ENCODE measurements at regions not wholly inside any gene's neighbourhood (a gene's known extent, or its start where the extent isn't known, plus 50 kb on each side); places are given as distances from the start of the nearest gene placed in this dataset.

DNA sequence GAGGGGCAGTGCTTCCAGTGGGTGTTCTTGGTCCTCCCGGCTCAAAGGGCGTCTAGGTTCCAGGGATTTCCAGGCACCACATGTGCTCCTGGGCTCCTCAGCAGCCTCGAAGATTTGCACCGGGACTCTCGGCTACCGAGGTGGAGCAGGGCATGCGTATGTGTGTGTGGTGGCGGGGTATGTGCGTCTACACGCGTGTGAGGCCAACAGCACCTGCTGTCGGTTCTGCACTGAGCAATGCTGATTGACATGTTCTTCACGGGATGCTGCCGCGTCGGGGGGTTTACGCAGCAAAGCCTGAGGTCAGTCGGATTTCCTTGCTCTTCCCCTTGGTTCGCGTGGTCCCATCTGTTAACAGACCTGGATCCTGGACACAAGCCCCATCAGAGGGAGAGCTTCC lies 119.8 kb downstream of the NDUFA10 start:
- Histone ChIP-seq H3K4me2 (ENCODE audit: insufficient read depth, low read length) (no peak overlapping the region), H3K4me1 (ENCODE audit: control insufficient read depth, extremely low read depth, insufficient read depth, low read length) (no peaks in the 10 kb centered on the region), H3K9me1 (replicated peaks; ENCODE audit: control insufficient read depth, extremely low read depth, insufficient read depth, low read length) (no peaks in the 10 kb centered on the region), H3K27ac (ENCODE audit: insufficient read depth, low read depth, low read length) (no peak overlapping the region), H4K20me1 (replicated peaks; ENCODE audit: control insufficient read depth, extremely low read depth, insufficient read depth, low read length) (no peaks in the 10 kb centered on the region), H3K79me2 (ENCODE audit: control insufficient read depth, insufficient read depth, low read length) (no peaks in the 10 kb centered on the region), H3K27me3 (ENCODE audit: control insufficient read depth in 2 of 2, insufficient read depth in 2 of 2, low read length in 2 of 2) (no peaks in the 10 kb centered on the region), H3K9me3 (replicated peaks; ENCODE audit: control insufficient read depth, insufficient read depth, low read length) (no peaks in the 10 kb centered on the region), H2AFZ (ENCODE audit: low read depth, low read length) (no peak overlapping the region), H3K4me3 (replicated peaks in 1 of 3; ENCODE audit: insufficient read depth in 1 of 3, low read depth in 1 of 3, low read length in 3 of 3) (no peak overlapping the region), H3K9ac (replicated peaks; ENCODE audit: extremely low read depth, insufficient read depth, low read length) (no peak overlapping the region), H3K36me3 (ENCODE audit: control insufficient read depth in 2 of 2, extremely low read depth in 1 of 2, insufficient read depth in 2 of 2, low read length in 2 of 2) (no peaks in the 10 kb centered on the region)
- ChIA-PET CTCF (no interaction called here), POLR2A (no interaction called here)
- no peak for DNase-seq (ENCODE audit: low read depth, low spot score)
- TF ChIP-seq POLR2A (IDR thresholded peaks at IDR 0.05; ENCODE audit: low read depth, low read length) (no peak), POLR2AphosphoS5 (IDR thresholded peaks at IDR 0.05; ENCODE audit: insufficient read depth, low read depth, low read length) (no peak), JUN (IDR thresholded peaks at IDR 0.05; ENCODE audit: borderline replicate concordance, insufficient read depth, insufficient read length, low read depth) (no peak), GATA2 (IDR thresholded peaks at IDR 0.05; ENCODE audit: insufficient read depth, insufficient read length, low read depth, low read length) (no peak), FOS (IDR thresholded peaks at IDR 0.05; ENCODE audit: borderline replicate concordance, insufficient read depth, low read length) (no peak), EZH2 (IDR thresholded peaks at IDR 0.05; ENCODE audit: borderline replicate concordance, low read depth, low read length, severe bottlenecking) (no peak), MYC (IDR thresholded peaks at IDR 0.05; ENCODE audit: low read depth, low read length) (no peak)
- TF ChIP-seq, protein P1, sequence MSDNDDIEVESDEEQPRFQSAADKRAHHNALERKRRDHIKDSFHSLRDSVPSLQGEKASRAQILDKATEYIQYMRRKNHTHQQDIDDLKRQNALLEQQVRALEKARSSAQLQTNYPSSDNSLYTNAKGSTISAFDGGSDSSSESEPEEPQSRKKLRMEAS (IDR thresholded peaks at IDR 0.05; ENCODE audit: insufficient read depth, insufficient read length): no peak
- TF ChIP-seq, protein P2, sequence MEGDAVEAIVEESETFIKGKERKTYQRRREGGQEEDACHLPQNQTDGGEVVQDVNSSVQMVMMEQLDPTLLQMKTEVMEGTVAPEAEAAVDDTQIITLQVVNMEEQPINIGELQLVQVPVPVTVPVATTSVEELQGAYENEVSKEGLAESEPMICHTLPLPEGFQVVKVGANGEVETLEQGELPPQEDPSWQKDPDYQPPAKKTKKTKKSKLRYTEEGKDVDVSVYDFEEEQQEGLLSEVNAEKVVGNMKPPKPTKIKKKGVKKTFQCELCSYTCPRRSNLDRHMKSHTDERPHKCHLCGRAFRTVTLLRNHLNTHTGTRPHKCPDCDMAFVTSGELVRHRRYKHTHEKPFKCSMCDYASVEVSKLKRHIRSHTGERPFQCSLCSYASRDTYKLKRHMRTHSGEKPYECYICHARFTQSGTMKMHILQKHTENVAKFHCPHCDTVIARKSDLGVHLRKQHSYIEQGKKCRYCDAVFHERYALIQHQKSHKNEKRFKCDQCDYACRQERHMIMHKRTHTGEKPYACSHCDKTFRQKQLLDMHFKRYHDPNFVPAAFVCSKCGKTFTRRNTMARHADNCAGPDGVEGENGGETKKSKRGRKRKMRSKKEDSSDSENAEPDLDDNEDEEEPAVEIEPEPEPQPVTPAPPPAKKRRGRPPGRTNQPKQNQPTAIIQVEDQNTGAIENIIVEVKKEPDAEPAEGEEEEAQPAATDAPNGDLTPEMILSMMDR (IDR thresholded peaks at IDR 0.05; ENCODE audit: extremely low read depth in 1 of 2, insufficient read depth in 1 of 2, low read depth in 1 of 2, low read length in 2 of 2): no peak
- no peak for FAIRE-seq
- intact Hi-C loops (cut with micrococcal nuclease) (no loop called here), dilution Hi-C loops (cut with MboI; ENCODE audit: extremely low pct_ligation_motif_present, low sequenced_read_pairs) (no loop called here)
- no TSS peak for BruUV-seq (replicated peaks)
